RWPE2 (cell line): ENCODE measurements at regions not wholly inside any gene's neighbourhood (a gene's known extent, or its start where the extent isn't known, plus 50 kb on each side); places are given as distances from the start of the nearest gene placed in this dataset.

ENCODE experiments used
- ATAC-seq: fragments of 200-7000 bp; cut with Tn5 transposase; 3 replicates; pipeline ENCODE4 v1.9.1; 2021; ENCODE audit warnings: low read depth
- DNase-seq: peaks from one replicate; pipeline ENCODE4 v3.0.0-alpha.2; 2020; ENCODE audit warnings: low spot score
- H3K27ac ChIP-seq: fragments of 450-650 bp; 2 replicates; pipeline ENCODE4 v1.5.1; 2017; ENCODE audit warnings: mild to moderate bottlenecking; ENCODE audit not compliant: poor library complexity, severe bottlenecking
- H3K27me3 ChIP-seq: fragments of 250-450 bp; sonication (Bioruptor Pico); 2 replicates; pipeline ENCODE4 v1.5.1; 2021; ENCODE audit warnings: mild to moderate bottlenecking, moderate library complexity; ENCODE audit not compliant: insufficient read depth, poor library complexity, severe bottlenecking
- H3K36me3 ChIP-seq: fragments of 250-450 bp; sonication (Bioruptor Pico); 2 replicates; pipeline ENCODE4 v1.5.1; 2020; ENCODE audit warnings: low read depth, mild to moderate bottlenecking, moderate library complexity
- H3K4me1 ChIP-seq: fragments of 250-450 bp; sonication (Bioruptor Pico); 2 replicates; pipeline ENCODE4 v1.5.1; 2021; ENCODE audit warnings: mild to moderate bottlenecking, moderate library complexity; ENCODE audit not compliant: insufficient read depth, poor library complexity, severe bottlenecking
- H3K4me3 ChIP-seq: fragments of 250-450 bp; sonication (Bioruptor Pico); 2 replicates; pipeline ENCODE4 v1.5.1; 2021; ENCODE audit warnings: mild to moderate bottlenecking, moderate library complexity; ENCODE audit not compliant: severe bottlenecking
- H3K9me3 ChIP-seq: fragments of 250-450 bp; sonication (Bioruptor Pico); 2 replicates; pipeline ENCODE4 v1.5.1; 2021; ENCODE audit warnings: mild to moderate bottlenecking, moderate library complexity; ENCODE audit not compliant: severe bottlenecking
- TF ChIP-seq, protein P1 (sequence below): fragments of 450-650 bp; IDR thresholded peaks from one replicate; pipeline ENCODE4 v1.5.1; 2017; ENCODE audit warnings: mild to moderate bottlenecking, moderate library complexity; ENCODE audit not compliant: poor library complexity, severe bottlenecking

- H3K27me3 ChIP-seq: no peaks in the 10 kb centered on the region
- H3K4me3 ChIP-seq: no peak overlapping the region
- no peaks in the 10 kb centered on the region for H3K36me3 ChIP-seq
- no peak for ATAC-seq
- no peak for DNase-seq
- TF ChIP-seq, protein P1, sequence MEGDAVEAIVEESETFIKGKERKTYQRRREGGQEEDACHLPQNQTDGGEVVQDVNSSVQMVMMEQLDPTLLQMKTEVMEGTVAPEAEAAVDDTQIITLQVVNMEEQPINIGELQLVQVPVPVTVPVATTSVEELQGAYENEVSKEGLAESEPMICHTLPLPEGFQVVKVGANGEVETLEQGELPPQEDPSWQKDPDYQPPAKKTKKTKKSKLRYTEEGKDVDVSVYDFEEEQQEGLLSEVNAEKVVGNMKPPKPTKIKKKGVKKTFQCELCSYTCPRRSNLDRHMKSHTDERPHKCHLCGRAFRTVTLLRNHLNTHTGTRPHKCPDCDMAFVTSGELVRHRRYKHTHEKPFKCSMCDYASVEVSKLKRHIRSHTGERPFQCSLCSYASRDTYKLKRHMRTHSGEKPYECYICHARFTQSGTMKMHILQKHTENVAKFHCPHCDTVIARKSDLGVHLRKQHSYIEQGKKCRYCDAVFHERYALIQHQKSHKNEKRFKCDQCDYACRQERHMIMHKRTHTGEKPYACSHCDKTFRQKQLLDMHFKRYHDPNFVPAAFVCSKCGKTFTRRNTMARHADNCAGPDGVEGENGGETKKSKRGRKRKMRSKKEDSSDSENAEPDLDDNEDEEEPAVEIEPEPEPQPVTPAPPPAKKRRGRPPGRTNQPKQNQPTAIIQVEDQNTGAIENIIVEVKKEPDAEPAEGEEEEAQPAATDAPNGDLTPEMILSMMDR: no peak
- H3K27ac ChIP-seq: no peak overlapping the region
- H3K4me1 ChIP-seq: no peaks in the 10 kb centered on the region
- no peaks in the 10 kb centered on the region for H3K9me3 ChIP-seq
Observed at GRCh38 chr2:150003544-150003943, 416.0 kb upstream of the MMADHC start.

DNA sequence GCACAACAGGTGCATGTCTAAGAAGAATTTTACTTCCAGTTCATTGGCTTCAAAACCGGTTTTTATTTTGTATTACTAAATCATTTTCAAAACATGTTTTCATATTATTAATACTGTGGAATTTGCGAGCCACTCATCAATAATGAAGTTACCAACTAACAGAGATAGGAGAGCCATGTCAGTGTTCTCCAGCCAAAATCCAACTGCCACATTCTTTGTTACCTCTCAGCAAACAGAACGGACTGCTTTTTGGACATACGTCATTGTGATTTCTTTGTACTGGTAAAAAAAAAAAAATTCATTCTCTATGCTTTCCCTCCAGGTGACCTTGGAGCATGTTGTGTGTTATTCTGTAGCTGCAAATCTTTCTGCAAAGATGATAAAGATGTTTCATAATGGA, 414.2 kb upstream of the MMADHC start:
- TF ChIP-seq, protein P1: no peak
- ATAC-seq: no peak

DNA sequence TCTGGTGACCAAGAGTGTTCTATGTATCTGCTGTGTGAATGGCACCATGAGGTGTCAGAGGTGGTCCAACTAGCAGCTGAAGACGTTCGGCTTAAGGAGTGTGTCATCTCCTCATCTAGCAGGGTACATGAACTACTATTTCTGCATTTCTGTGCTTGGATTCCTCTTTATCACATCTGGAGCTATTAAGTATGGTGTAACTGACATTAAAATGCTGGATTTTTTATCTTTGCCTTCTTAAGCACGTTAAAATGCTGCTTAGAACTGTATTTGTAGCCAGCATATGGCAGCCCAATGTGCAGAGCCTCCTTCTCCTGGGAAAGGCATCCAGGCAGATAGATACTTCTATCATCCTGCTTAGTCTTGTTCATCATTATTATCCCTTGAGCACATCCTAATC, 409.3 kb upstream of the MMADHC start:
- Histone ChIP-seq H3K9me3 (no peaks in the 10 kb centered on the region), H3K4me3 (no peak overlapping the region), H3K36me3 (no peaks in the 10 kb centered on the region), H3K27me3 (no peaks in the 10 kb centered on the region), H3K4me1 (peaks cover 16% of the 10 kb centered on the region), H3K27ac (no peak overlapping the region)
- DNase-seq (no peak), ATAC-seq (no peak)
- TF ChIP-seq, protein P1: no peak

More for the DNA sequence above, 414.2 kb upstream of the MMADHC start:
- H3K27ac ChIP-seq: no peak overlapping the region
- H3K27me3 ChIP-seq: no peaks in the 10 kb centered on the region
- no peak for DNase-seq
- no peaks in the 10 kb centered on the region for H3K36me3 ChIP-seq
- no peaks in the 10 kb centered on the region for H3K4me1 ChIP-seq
- H3K4me3 ChIP-seq: no peak overlapping the region
- H3K9me3 ChIP-seq: no peaks in the 10 kb centered on the region

GRCh38 chr2:149994057-149994728, 406.6 kb upstream of the MMADHC start:
- no peaks in the 10 kb centered on the region for H3K36me3 ChIP-seq

GRCh38 chr2:149993316-149993715, 405.7 kb upstream of the MMADHC start:
- TF ChIP-seq, protein P1: no peak
- ATAC-seq (no peak), DNase-seq (no peak)

More at GRCh38 chr2:149994057-149994728, 406.6 kb upstream of the MMADHC start:
- DNase-seq (peak; percentile 91), ATAC-seq (peak; percentile 90)
- Histone ChIP-seq H3K4me3 (no peak overlapping the region), H3K27me3 (no peaks in the 10 kb centered on the region), H3K27ac (peak overlapping the region; percentile 28), H3K4me1 (peaks cover 27% of the 10 kb centered on the region), H3K9me3 (no peaks in the 10 kb centered on the region)
- TF ChIP-seq, protein P1: no peak

More at GRCh38 chr2:149993316-149993715, 405.7 kb upstream of the MMADHC start:
- H3K27ac ChIP-seq: no peak overlapping the region
- H3K36me3 ChIP-seq: no peaks in the 10 kb centered on the region
- H3K9me3 ChIP-seq: no peaks in the 10 kb centered on the region
- peaks cover 33% of the 10 kb centered on the region for H3K4me1 ChIP-seq
- no peaks in the 10 kb centered on the region for H3K27me3 ChIP-seq
- H3K4me3 ChIP-seq: no peak overlapping the region
